ENCODE measurements at regions not wholly inside any gene's neighbourhood (a gene's known extent, or its start where the extent isn't known, plus 50 kb on each side); places are given as distances from the start of the nearest gene placed in this dataset.

DNA sequence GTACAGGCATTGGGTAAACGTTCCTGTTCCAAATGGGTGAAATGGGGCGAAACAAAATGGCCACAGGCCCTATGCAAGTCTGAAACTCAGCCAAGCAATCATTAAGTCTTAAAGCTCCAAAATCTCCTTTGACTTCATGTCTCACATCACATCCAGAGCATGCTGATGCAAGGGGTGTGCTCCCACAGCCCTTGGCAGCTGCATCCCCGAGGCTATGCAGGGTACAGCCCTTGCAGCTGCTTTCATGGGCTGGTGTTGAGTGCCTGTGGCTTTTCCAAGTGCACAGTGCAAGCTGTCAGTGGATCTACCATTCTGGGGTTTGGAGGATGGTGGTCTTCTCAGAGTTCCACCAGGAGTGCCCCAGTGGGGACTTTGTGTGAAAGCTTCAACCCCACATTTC, 270.0 kb upstream of the CDYL start:
- TF ChIP-seq, protein P1, sequence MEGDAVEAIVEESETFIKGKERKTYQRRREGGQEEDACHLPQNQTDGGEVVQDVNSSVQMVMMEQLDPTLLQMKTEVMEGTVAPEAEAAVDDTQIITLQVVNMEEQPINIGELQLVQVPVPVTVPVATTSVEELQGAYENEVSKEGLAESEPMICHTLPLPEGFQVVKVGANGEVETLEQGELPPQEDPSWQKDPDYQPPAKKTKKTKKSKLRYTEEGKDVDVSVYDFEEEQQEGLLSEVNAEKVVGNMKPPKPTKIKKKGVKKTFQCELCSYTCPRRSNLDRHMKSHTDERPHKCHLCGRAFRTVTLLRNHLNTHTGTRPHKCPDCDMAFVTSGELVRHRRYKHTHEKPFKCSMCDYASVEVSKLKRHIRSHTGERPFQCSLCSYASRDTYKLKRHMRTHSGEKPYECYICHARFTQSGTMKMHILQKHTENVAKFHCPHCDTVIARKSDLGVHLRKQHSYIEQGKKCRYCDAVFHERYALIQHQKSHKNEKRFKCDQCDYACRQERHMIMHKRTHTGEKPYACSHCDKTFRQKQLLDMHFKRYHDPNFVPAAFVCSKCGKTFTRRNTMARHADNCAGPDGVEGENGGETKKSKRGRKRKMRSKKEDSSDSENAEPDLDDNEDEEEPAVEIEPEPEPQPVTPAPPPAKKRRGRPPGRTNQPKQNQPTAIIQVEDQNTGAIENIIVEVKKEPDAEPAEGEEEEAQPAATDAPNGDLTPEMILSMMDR (IDR thresholded peaks at IDR 0.05): no peak
- TF ChIP-seq POLR2A (IDR thresholded peaks at IDR 0.05): no peak

All from transverse colon (tissue), 3 donors.